GM21526 (cell line): ENCODE measurements at regions not wholly inside any gene's neighbourhood (a gene's known extent, or its start where the extent isn't known, plus 50 kb on each side); places are given as distances from the start of the nearest gene placed in this dataset.

Experiments used
- ATAC-seq: cut with Tn5 transposase; IDR thresholded peaks from one replicate; pipeline ENCODE4 v1.9.1; 2021; ENCODE audit warnings: moderate library complexity; ENCODE audit not compliant: unreplicated experiment, low FRiP score

GRCh38 chr16:85173981-85174751 lies 61.9 kb upstream of the CIBAR2 start:
- no peak for ATAC-seq

- no peak for ATAC-seq
Observed at GRCh38 chr16:85174871-85175723, 62.8 kb upstream of the CIBAR2 start.

GRCh38 chr16:85175724-85176233 lies 63.5 kb upstream of the CIBAR2 start:
- ATAC-seq = no peak

- no peak for ATAC-seq
Observed at GRCh38 chr16:85176541-85177447, 64.5 kb upstream of the CIBAR2 start.

- no peak for ATAC-seq
Observed at GRCh38 chr16:85177448-85177846, 65.2 kb upstream of the CIBAR2 start.

- ATAC-seq = no peak
Observed at GRCh38 chr16:85178006-85178591, 65.8 kb upstream of the CIBAR2 start.

GRCh38 chr16:85178596-85178995 lies 66.3 kb upstream of the CIBAR2 start:
- ATAC-seq = no peak

- ATAC-seq = no peak
Observed at GRCh38 chr16:85179344-85180046, 67.2 kb upstream of the CIBAR2 start.

- no peak for ATAC-seq
Observed at GRCh38 chr16:85180047-85180826, 68.0 kb upstream of the CIBAR2 start.

- no peak for ATAC-seq
Observed at GRCh38 chr16:85180827-85181738, 68.8 kb upstream of the CIBAR2 start.

GRCh38 chr16:85181739-85182129 lies 69.5 kb upstream of the CIBAR2 start:
- ATAC-seq = no peak

- no peak for ATAC-seq
Observed at GRCh38 chr16:85182286-85182685, 70.0 kb upstream of the CIBAR2 start.

- ATAC-seq = no peak
Observed at GRCh38 chr16:85182774-85183173, 70.5 kb upstream of the CIBAR2 start.

- ATAC-seq = no peak
Observed at GRCh38 chr16:85183564-85183963, 71.3 kb upstream of the CIBAR2 start.

GRCh38 chr16:85184404-85184803 lies 72.1 kb upstream of the CIBAR2 start:
- no peak for ATAC-seq

- ATAC-seq = no peak
Observed at GRCh38 chr16:85185303-85186100, 73.2 kb upstream of the CIBAR2 start.

GRCh38 chr16:85187002-85187401 lies 74.7 kb upstream of the CIBAR2 start:
- no peak for ATAC-seq
